Keratinocyte (primary cell): ENCODE measurements at regions not wholly inside any gene's neighbourhood (a gene's known extent, or its start where the extent isn't known, plus 50 kb on each side); places are given as distances from the start of the nearest gene placed in this dataset.

Source experiments
- DNase-seq: peaks from one replicate; pipeline ENCODE4 v3.0.0-alpha.2; 2011; ENCODE audit warnings: low read depth, missing footprints, low spot score
- FAIRE-seq: peaks from 2 replicates; lab custom pipeline; 2011; peaks lifted over from hg19 to GRCh38; lab: Jason Lieb, UNC
- H2AFZ ChIP-seq: 2 replicates; pipeline ENCODE4 v1.6.0; 2012; ENCODE audit warnings: low read length, control low read depth, inconsistent platforms; ENCODE audit not compliant: control insufficient read depth
- H3K27ac ChIP-seq: 2 replicates; pipeline ENCODE4 v1.5.1; 2011; ENCODE audit warnings: low read length; ENCODE audit not compliant: control insufficient read depth, insufficient read depth
- H3K27me3 ChIP-seq: 3 replicates; pipeline ENCODE4 v1.6.0; 2011; ENCODE audit warnings: low read length; ENCODE audit not compliant: control insufficient read depth, insufficient read depth; ENCODE audit errors: extremely low read depth
- H3K36me3 ChIP-seq, 2 experiments: 2 replicates in 1 of 2; 3 replicates in 1 of 2; pipeline ENCODE4 v1.5.1; 2011; ENCODE audit warnings: low read length in 2 of 2, mild to moderate bottlenecking in 1 of 2; ENCODE audit not compliant: control insufficient read depth in 2 of 2, insufficient read depth in 2 of 2; ENCODE audit errors: extremely low read depth in 1 of 2
- H3K4me1 ChIP-seq: 3 replicates; pipeline ENCODE4 v1.5.1; 2011; ENCODE audit warnings: low read length; ENCODE audit not compliant: control insufficient read depth, insufficient read depth; ENCODE audit errors: extremely low read depth
- H3K4me2 ChIP-seq: 3 replicates; pipeline ENCODE4 v1.6.0; 2011; ENCODE audit warnings: low read depth, low read length; ENCODE audit not compliant: control insufficient read depth, insufficient read depth; ENCODE audit errors: extremely low read depth
- H3K4me3 ChIP-seq, 3 experiments: fragments of 200-600 bp in 1 of 3; sonication (generic) in 1 of 3; 2 replicates in 2 of 3; 3 replicates in 1 of 3; pipeline ENCODE4 v1.5.1; 2011 to 2016; ENCODE audit warnings: low read length in 3 of 3, mild to moderate bottlenecking in 3 of 3, control low read depth in 2 of 3, inconsistent platforms in 1 of 3, low read depth in 1 of 3, mixed read lengths in 1 of 3, mixed run types in 1 of 3, moderate library complexity in 1 of 3; ENCODE audit not compliant: control insufficient read depth in 2 of 3, insufficient read depth in 2 of 3; ENCODE audit errors: extremely low read depth in 1 of 3
- H3K79me2 ChIP-seq: 2 replicates; pipeline ENCODE4 v1.6.0; 2012; ENCODE audit warnings: low read length; ENCODE audit not compliant: control insufficient read depth, insufficient read depth
- H3K9ac ChIP-seq: 3 replicates; pipeline ENCODE4 v1.6.0; 2011; ENCODE audit warnings: low read length; ENCODE audit not compliant: control insufficient read depth, insufficient read depth; ENCODE audit errors: extremely low read depth
- H3K9me1 ChIP-seq: 3 replicates; pipeline ENCODE4 v1.6.0; 2011; ENCODE audit warnings: low read length; ENCODE audit not compliant: control insufficient read depth, insufficient read depth; ENCODE audit errors: extremely low read depth
- H3K9me3 ChIP-seq: 2 replicates; pipeline ENCODE4 v1.5.1; 2012; ENCODE audit warnings: low read depth, low read length; ENCODE audit not compliant: control insufficient read depth
- H4K20me1 ChIP-seq: 3 replicates; pipeline ENCODE4 v1.6.0; 2011; ENCODE audit warnings: low read length; ENCODE audit not compliant: control insufficient read depth, insufficient read depth; ENCODE audit errors: extremely low read depth
- EZH2 ChIP-seq: IDR thresholded peaks from one replicate; pipeline ENCODE4 v1.6.1; 2012; ENCODE audit warnings: inconsistent platforms, mild to moderate bottlenecking, low read length, moderate library complexity
- dilution Hi-C: fragments of 300-500 bp; cut with MboI; formaldehyde crosslinking; loops from one replicate; pipeline ENCODE4 v1.7.0; 2020; ENCODE audit warnings: low sequenced_read_pairs; ENCODE audit not compliant: extremely low pct_ligation_motif_present
- TF ChIP-seq, protein P1 (sequence below), 3 experiments: IDR thresholded peaks in 1 of 3; conservative IDR thresholded peaks in 1 of 3; optimal IDR thresholded peaks in 1 of 3; 2 replicates in 2 of 3; 3 replicates in 1 of 3; pipeline versions ENCODE3 to v1.5.1; 2011; ENCODE audit warnings: low read length in 3 of 3, mild to moderate bottlenecking in 3 of 3, moderate library complexity in 2 of 3, control low read depth in 1 of 3, inconsistent platforms in 1 of 3; ENCODE audit not compliant: insufficient read depth in 2 of 3; ENCODE audit errors: extremely low read depth in 1 of 3

DNA sequence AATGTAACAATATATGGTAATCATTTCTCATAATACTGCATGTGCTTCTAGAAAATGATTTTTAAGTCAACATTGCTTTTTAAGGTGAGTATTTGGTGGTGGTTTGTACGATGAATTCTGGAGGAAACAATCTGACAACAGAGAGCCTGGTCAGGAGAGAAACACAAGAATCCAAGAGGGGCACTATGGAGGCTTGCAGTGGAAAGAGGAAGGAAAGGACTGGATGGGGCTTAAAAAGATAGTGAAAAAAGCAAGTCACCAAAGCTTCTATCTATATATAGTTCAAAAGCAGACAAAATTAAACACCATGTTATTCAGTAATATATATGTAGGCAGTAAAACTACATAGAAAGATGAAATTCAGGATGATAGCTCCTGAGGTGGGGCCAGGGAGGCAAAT lies 109.4 kb upstream of the SERTAD2 start:
- FAIRE-seq (no peak), DNase-seq (no peak)
- dilution Hi-C loops: no loop called here
- TF ChIP-seq EZH2: no peak
- TF ChIP-seq, protein P1, sequence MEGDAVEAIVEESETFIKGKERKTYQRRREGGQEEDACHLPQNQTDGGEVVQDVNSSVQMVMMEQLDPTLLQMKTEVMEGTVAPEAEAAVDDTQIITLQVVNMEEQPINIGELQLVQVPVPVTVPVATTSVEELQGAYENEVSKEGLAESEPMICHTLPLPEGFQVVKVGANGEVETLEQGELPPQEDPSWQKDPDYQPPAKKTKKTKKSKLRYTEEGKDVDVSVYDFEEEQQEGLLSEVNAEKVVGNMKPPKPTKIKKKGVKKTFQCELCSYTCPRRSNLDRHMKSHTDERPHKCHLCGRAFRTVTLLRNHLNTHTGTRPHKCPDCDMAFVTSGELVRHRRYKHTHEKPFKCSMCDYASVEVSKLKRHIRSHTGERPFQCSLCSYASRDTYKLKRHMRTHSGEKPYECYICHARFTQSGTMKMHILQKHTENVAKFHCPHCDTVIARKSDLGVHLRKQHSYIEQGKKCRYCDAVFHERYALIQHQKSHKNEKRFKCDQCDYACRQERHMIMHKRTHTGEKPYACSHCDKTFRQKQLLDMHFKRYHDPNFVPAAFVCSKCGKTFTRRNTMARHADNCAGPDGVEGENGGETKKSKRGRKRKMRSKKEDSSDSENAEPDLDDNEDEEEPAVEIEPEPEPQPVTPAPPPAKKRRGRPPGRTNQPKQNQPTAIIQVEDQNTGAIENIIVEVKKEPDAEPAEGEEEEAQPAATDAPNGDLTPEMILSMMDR (optimal IDR thresholded peaks at IDR 0.05 in 1 of 3, IDR thresholded peaks at IDR 0.05 in 1 of 3, conservative IDR thresholded peaks at IDR 0.05 in 1 of 3; ENCODE audit: extremely low read depth in 1 of 3, insufficient read depth in 2 of 3, low read length in 3 of 3): no peak
- Histone ChIP-seq H4K20me1 (no peaks in the 10 kb centered on the region), H3K9me1 (no peaks in the 10 kb centered on the region), H3K4me1 (peaks cover 6% of the 10 kb centered on the region), H3K4me3 (no peak overlapping the region), H3K27ac (no peak overlapping the region), H3K9me3 (no peaks in the 10 kb centered on the region), H3K27me3 (no peaks in the 10 kb centered on the region), H3K4me2 (no peak overlapping the region), H3K36me3 (no peaks in the 10 kb centered on the region), H2AFZ (no peak overlapping the region), H3K9ac (no peak overlapping the region), H3K79me2 (no peaks in the 10 kb centered on the region)

DNA sequence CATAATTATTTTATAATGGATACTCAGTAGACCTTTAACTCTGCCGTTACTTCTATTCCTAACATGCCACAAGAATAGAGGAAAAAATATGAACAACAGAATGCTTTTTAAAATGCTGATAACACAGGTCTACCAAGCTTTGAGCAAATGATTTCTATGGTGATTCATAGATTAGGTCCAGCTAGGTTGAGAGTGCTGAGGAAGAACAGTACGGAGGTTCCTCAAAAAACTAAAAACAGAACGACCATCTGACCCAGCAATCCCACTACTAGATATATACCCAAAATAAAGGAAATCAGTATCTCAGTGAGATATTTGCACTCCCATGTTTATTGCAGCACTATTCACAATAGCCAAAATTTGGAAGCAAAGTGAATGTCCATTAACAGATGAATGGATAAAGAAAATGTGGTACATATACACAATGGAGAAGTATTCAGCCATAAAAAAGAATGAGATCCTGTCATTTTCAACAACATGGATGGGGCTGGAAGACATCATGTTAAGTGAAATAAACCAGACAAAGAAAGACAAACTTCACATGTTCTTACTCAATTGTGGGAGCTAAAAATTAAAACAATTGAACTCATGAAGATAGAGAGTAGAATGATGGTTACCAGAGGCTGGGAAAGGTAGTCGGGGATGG lies 111.6 kb upstream of the SERTAD2 start:
- dilution Hi-C loops: no loop called here
- TF ChIP-seq EZH2: no peak
- TF ChIP-seq, protein P1 (optimal IDR thresholded peaks at IDR 0.05 in 1 of 3, IDR thresholded peaks at IDR 0.05 in 1 of 3, conservative IDR thresholded peaks at IDR 0.05 in 1 of 3; ENCODE audit: extremely low read depth in 1 of 3, insufficient read depth in 2 of 3, low read length in 3 of 3): no peak
- Histone ChIP-seq H3K79me2 (no peaks in the 10 kb centered on the region), H3K4me2 (no peak overlapping the region), H3K9me1 (no peaks in the 10 kb centered on the region), H3K9ac (no peak overlapping the region), H3K9me3 (no peaks in the 10 kb centered on the region), H3K27ac (no peak overlapping the region), H4K20me1 (no peaks in the 10 kb centered on the region), H3K27me3 (no peaks in the 10 kb centered on the region), H3K36me3 (no peaks in the 10 kb centered on the region), H3K4me3 (no peak overlapping the region), H2AFZ (no peak overlapping the region), H3K4me1 (peaks cover 20% of the 10 kb centered on the region)
- no peak for DNase-seq
- no peak for FAIRE-seq
